ENCODE measurements at regions not wholly inside any gene's neighbourhood (a gene's known extent, or its start where the extent isn't known, plus 50 kb on each side); places are given as distances from the start of the nearest gene placed in this dataset.

DNA sequence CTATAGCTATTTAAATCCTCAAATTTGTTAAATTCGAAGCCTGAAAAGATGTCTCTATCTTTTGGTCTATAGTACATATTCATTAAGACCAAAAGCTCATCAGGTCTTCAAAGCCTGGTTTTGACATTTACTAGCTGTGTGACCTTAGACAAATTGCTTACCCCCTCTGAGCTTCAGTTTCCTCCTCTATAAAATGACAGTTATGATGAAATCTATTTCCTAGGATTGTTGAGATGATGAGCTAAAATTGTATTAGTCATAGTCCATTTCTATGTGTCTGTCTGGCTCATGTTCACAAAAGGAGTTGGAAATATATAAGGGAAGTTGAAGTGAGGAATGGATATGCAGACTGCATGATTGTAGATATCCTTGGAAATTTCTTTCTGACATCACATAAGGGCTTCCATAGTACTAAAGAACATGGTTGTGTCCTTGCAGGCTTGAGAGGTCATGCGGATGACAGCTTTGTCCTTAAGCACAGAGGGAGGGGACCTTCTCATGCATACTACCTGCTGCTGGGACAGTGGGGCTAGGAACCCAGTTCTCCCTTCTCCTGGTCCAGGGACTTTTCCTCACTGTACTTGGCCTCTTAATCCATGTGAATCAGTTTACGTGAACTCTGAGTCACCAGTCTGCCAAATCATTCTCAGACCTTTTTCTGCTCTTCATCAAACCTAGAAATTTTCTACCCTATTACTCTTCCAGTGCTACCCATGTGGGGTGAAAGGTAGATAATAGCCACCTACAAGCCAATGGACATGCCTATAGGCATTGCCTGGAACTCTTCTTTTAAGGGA, 487.5 kb upstream of the SALL1 start:
- CTCF ChIA-PET = no interaction called here
- POLR2A ChIA-PET = no interaction called here

DNA sequence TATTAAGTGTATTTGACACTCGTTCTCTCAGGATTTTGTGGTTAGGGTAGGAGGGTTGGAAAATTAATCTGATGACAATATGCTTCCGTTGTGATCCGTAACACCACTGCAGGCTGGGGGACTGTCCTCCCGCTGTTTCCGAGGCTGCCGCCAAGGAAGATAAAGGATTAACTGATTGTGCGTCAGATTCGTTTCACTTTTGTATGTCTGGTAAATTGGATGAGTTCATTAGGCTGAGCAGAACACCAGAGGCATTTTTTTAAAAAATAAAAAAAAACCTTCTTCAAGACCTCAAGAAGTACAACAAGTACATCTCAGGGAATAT, 486.7 kb upstream of the SALL1 start:
- ChIA-PET POLR2A (no interaction called here), CTCF (no interaction called here)

DNA sequence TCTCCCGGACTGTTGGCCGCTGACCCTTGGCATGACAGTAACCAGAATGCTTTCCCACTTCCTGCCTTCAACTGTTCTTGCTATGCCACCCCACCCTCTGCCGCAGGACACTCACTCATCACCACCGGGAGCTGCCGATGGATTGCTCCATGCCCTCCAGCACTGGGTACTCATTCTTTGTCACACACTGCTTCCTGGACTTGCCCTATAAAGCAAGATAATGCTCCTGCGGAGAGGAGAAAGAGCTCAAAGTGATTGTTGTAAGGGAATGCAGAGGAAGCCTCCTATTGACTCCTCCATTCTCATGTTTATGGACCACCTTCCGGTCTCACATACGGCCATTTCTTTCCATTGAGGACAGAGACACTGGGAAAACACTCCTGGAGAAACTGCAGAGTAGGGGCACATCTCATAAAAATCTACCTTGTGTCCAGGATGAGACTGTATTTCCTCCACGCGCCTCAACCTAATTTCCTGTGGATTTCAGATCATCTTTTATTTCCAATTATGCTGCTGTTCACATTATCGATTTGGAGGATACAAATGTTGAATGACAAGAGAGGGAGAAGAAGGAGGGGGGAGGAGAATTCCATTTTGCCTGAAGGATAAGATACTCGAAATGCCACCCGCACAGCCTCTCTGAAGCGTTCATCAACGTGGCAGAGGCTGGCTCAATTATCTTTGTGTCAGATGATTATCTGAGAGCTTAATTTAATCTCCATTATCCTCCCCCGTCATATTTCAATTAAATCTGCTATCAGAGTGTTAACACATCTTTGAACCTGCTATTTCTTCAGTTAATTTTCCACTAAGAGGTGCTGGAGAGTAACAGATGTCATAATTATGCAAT, 486.1 kb upstream of the SALL1 start:
- POLR2A ChIA-PET = no interaction called here
- CTCF ChIA-PET = no interaction called here

DNA sequence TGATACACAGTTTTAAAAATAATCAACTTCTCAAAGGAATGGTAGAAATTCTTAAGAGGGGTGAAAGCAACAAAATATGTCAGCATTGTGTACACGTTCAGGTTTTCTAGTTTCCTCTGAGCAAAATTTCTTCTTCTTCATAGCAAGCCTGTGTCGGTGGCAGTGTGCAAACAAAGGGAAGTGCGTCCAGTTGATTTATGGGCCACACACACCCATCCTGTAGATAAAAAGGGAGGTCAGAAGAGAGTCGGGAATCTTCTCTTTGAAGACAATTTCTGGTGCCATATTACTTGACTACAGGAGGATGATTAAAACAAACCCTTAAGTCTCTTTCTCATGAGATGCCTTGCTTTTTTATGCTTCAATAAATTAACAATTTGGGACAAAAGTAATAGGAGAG, 484.1 kb upstream of the SALL1 start:
- POLR2A ChIA-PET = no interaction called here

DNA sequence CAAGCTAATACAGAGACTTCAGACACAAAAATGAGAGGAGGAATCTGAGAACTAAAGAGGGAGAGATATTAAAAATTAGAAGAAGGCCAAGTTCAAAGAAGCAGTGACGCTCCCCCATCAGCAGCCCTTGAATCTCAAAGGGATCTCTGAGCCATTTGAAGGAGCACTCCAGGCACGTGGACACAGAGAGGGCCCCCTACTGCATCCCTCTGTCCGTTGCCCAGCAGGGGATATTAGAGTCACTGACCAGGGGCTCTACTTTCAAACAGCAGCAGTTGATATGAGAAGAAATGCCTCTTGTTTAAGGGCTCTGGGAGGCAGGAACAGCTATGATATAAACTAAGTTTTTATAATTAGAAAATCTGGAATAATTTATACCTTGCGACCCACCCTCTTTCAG, 479.0 kb upstream of the SALL1 start:
- ChIA-PET CTCF (no interaction called here), POLR2A (no interaction called here)

More for the DNA sequence above, 484.1 kb upstream of the SALL1 start:
- CTCF ChIA-PET = no interaction called here

- ChIA-PET POLR2A (no interaction called here), CTCF (no interaction called here)
Measured at GRCh38 chr16:51629576-51629975, 478.5 kb upstream of the SALL1 start.

GRCh38 chr16:51624080-51624775, 473.2 kb upstream of the SALL1 start:
- POLR2A ChIA-PET = no interaction called here
- CTCF ChIA-PET = no interaction called here

GRCh38 chr16:51621610-51622009, 470.5 kb upstream of the SALL1 start:
- CTCF ChIA-PET = no interaction called here
- POLR2A ChIA-PET = no interaction called here

DNA sequence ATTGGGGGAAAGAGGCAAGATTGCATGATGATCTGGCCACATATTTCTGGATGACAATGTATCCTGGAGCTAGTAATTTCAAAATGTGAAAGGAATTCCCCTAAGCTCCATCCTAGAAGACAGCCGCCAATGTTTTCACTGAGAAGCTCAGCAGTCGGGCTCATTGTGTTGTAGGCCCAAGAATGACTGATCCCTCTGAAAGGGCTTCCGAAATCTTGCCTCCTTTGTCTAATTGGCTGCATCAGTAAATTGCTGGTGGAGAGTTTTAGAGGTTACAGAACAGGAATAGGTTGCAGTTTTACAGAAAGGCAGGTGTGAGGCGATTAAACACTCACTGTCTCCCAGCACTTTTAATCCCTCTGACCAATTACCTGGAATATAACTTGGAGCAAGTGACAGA, 464.1 kb upstream of the SALL1 start:
- CTCF ChIA-PET = no interaction called here
- POLR2A ChIA-PET = no interaction called here

- CTCF ChIA-PET = no interaction called here
- POLR2A ChIA-PET = no interaction called here
Measured at GRCh38 chr16:51607201-51607651, 456.2 kb upstream of the SALL1 start.

GRCh38 chr16:51596247-51596646, 445.2 kb upstream of the SALL1 start:
- POLR2A ChIA-PET = no interaction called here
- CTCF ChIA-PET = no interaction called here

DNA sequence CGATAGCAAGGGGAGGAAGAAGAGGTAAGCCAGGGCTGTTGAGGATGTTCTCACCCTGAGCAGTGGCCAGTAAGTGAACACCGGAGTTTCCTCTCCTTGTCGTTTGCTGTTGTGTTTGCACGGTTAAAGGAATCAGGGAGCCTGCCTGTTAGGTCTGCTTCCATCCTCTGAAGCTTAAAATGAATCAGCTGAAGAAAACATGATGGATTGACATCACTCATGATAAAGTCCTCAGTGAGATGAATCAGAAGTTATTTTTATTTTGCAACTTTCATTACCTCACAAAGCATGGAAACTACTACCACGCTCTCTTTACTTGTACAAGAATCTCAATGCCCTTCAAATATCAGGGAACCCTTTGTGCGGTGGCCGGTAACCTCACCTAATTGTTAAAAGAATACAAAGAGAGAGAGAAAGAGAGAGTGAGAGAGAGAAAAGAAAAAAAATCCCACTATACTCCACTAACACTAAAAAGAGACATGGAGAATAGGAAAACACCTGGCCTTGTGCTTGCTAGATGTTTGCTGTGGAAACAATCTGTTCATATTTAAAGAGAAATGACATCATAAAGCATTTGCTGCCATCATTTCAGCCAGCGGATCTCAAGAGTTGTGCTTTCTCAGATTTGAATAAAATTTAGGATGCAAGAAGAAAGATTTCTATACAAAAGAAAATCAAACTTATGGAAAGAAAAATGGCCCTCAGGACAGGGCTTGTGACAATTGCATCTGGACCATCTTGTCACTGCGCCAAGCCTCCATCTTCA, 441.6 kb upstream of the SALL1 start:
- ChIA-PET CTCF (no interaction called here), POLR2A (no interaction called here)

DNA sequence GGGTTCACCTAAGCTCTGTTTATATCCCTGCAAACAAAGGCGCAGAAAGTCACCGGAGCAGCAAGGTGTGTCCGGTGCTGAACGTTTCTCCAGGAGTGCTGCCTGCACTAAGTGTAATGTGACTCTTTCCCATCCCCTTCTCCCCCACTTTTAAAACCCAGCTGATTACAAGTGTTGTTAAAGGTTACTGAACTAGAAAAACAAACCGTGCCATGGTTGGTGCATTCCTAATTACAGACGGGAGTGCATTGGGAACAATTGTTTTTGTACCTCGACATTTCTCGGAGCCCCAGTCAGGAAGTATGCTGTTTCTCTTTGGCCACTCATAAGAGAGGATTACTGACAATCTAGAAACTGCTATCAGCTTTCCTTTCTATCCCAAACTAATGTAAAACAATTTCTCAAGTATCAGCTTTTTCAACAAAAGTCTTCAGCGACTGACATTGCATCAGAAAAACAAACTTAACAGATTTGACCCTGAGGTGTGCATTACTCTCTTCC, 441.0 kb upstream of the SALL1 start:
- ChIA-PET CTCF (no interaction called here), POLR2A (no interaction called here)

DNA sequence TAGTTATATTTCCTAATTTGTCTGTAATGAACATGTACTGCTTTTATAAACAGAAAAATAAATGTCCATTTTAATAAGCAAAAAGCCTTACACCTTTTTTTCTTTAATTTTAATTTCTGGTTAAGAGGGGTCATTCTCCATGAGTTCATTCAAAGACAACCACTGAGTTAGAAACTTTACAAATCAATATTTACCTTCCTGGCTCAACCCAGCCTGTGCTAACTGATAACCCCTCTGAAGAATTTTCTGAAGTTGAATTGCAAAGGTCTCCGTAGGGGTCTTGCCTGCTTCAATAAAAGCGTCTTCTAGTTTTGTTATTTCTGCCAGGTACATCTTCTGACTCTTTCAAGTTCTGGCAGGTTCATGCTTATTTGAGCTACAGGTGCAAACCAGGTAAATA, 440.4 kb upstream of the SALL1 start:
- CTCF ChIA-PET = no interaction called here
- POLR2A ChIA-PET = no interaction called here

GRCh38 chr16:51579652-51580360, 428.7 kb upstream of the SALL1 start:
- CTCF ChIA-PET = no interaction called here
- POLR2A ChIA-PET = no interaction called here

DNA sequence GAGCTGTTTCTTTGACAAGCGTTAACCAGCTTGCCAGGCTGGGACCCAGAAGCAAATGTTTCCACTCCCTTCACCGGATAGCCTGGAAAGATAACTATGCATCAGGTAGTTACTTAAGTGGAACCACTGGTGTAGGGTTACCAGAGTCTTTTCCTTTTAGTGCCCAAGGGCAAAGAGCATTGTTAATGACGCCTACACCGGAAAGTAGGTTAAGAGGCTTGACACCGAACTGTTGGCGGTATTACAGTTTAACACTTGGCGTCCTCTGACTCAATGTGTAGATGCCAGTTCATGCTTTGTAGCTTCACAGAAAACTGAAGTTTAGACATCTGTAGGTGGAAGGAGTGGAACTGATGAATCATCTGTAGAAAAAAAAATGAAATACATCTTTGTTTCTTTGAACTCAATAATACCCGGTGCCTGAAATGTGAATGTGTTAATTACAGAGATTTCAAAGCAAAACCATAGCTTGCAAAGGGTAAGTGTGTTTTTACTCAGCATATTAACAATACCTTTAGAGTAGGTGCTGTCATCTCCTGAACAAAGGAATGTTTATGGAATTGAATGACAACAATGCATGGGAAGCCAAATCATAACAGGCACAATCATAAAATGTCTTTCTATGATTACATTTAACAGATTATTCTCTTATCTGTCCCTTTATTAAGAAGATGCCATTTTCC, 426.7 kb upstream of the SALL1 start:
- ChIA-PET POLR2A (no interaction called here), CTCF (no interaction called here)

DNA sequence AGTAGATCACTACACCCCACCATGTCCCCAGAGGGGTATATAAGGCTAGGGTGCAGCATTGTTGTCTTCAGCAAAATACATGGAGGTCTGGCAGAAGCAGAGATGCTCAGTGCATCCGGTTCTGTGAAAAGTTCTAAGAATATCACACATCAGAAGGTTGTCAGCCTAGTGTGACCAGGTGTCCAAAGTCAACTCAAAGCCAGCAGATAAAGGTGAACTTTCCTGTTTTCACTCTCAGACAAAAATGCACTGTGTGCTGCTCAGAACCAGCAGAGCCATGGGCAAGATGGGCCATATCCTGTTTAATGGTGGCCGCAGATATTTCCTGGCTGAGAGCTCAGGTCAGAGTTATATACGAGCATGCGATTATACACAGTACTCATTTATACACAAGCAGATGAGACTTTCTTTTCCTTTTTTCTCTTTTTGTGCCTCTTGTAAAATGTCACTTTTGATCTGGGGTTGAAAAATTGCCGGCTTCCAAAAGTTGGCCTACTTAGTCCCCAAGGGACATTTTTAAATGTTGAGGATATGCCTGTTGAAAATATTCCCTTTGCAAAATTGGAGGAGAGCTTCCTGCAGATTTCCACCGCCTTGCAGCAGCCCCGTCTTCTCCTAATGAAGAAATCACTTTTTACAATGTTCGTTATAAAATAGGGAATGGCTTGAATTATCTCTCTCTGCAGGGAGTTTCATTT, 425.6 kb upstream of the SALL1 start:
- ChIA-PET POLR2A (no interaction called here), CTCF (no interaction called here)

DNA sequence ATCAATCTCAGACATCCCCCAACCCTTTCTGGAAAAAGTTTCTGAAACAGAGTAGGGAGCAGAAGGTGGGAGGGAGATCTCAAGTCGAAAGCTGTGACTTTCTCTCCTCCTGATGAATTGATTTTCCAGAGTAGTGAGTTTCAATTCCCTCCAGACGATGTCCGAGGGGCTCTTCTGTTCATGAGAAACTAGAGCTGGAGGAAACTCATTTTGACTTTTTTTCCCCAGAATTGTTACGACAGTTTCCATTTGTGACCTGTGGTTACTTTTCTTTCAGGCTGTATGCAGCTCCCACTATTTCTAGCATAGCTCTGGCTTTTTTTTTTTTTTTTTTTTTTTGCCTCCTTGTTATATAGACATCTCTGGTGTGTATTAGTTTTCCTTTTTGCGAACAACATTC, 422.1 kb upstream of the SALL1 start:
- ChIA-PET CTCF (no interaction called here), POLR2A (no interaction called here)
